Fibroblast of lung (primary cell): ENCODE measurements at regions not wholly inside any gene's neighbourhood (a gene's known extent, or its start where the extent isn't known, plus 50 kb on each side); places are given as distances from the start of the nearest gene placed in this dataset.
"Not testable (repeated sequence)": the region's sequence is repeated elsewhere in the genome, so short reads cannot be mapped to it uniquely, and the experiment has no call there.

ENCODE experiments used
- DNase-seq, 2 donors: peaks; one replicate each; pipeline versions ENCODE4 v3.0.0 to v3.0.0-alpha.2; 2010; ENCODE audit warnings: low read depth in 2 of 2
- H2AFZ ChIP-seq: 2 replicates; pipeline ENCODE4 v1.5.1; 2012; ENCODE audit warnings: low read length, control low read depth, inconsistent platforms
- H3K27ac ChIP-seq: 2 replicates; pipeline ENCODE4 v1.5.1; 2011; ENCODE audit warnings: low read length, control low read depth; ENCODE audit not compliant: insufficient read depth
- H3K27me3 ChIP-seq: 2 replicates; pipeline ENCODE4 v1.5.1; 2011; ENCODE audit warnings: mild to moderate bottlenecking, low read length; ENCODE audit not compliant: control insufficient read depth, insufficient read depth
- H3K36me3 ChIP-seq: 2 replicates; pipeline ENCODE4 v1.5.1; 2011; ENCODE audit warnings: low read length; ENCODE audit not compliant: control insufficient read depth, insufficient read depth
- H3K4me1 ChIP-seq: 2 replicates; pipeline ENCODE4 v1.5.1; 2011; ENCODE audit warnings: low read length; ENCODE audit not compliant: control insufficient read depth, insufficient read depth; ENCODE audit errors: extremely low read depth
- H3K4me2 ChIP-seq: 2 replicates; pipeline ENCODE4 v1.5.1; 2011; ENCODE audit warnings: low read length, control low read depth; ENCODE audit not compliant: insufficient read depth; ENCODE audit errors: extremely low read depth
- H3K4me3 ChIP-seq, 4 experiments: fragments of 200-600 bp in 1 of 4; sonication (generic) in 1 of 4; replicated peaks in 1 of 4; 2 replicates each; pipeline ENCODE4 v1.5.1; 2011 to 2016; ENCODE audit warnings: low read length in 4 of 4, low read depth in 3 of 4, mild to moderate bottlenecking in 3 of 4, control low read depth in 2 of 4, inconsistent platforms in 1 of 4, mixed read lengths in 1 of 4; ENCODE audit not compliant: insufficient read depth in 1 of 4; ENCODE audit errors: control extremely low read depth in 1 of 4
- H3K79me2 ChIP-seq: 2 replicates; pipeline ENCODE4 v1.5.1; 2012; ENCODE audit warnings: mild to moderate bottlenecking, low read length, inconsistent platforms; ENCODE audit not compliant: control insufficient read depth, insufficient read depth
- H3K9ac ChIP-seq: 2 replicates; pipeline ENCODE4 v1.5.1; 2011; ENCODE audit warnings: mild to moderate bottlenecking, low read length, control low read depth; ENCODE audit not compliant: insufficient read depth
- H3K9me3 ChIP-seq: 2 replicates; pipeline ENCODE4 v1.5.1; 2012; ENCODE audit warnings: low read depth, low read length; ENCODE audit not compliant: control insufficient read depth, insufficient read depth
- H4K20me1 ChIP-seq: 2 replicates; pipeline ENCODE4 v1.5.1; 2011; ENCODE audit warnings: low read length; ENCODE audit not compliant: control insufficient read depth, insufficient read depth; ENCODE audit errors: extremely low read depth
- EZH2 ChIP-seq: IDR thresholded peaks from 2 replicates; pipeline ENCODE4 v1.5.1; 2012; ENCODE audit warnings: low read length, control low read depth, mild to moderate bottlenecking; ENCODE audit errors: missing control alignments
- TF ChIP-seq, protein P1 (sequence below), 2 donors: IDR thresholded peaks in 1 of 2; conservative IDR thresholded peaks in 1 of 2; 1 replicate in 1 of 2; 2 replicates in 1 of 2; pipeline ENCODE4 v1.5.1; 2011 to 2012; ENCODE audit warnings: low read length in 2 of 2, control low read depth in 1 of 2, inconsistent platforms in 1 of 2, low read depth in 1 of 2, mild to moderate bottlenecking in 1 of 2

GRCh38 chr2:220767591-220768255, 804.4 kb downstream of the EPHA4 start:
- no peaks in the 10 kb centered on the region for H3K36me3 ChIP-seq
- no peak overlapping the region for H3K9ac ChIP-seq
- H3K27ac ChIP-seq, result no peak overlapping the region
- no peaks in the 10 kb centered on the region for H4K20me1 ChIP-seq
- H3K4me3 ChIP-seq, result no peak overlapping the region
- no peaks in the 10 kb centered on the region for H3K27me3 ChIP-seq
- no peak overlapping the region for H2AFZ ChIP-seq
- no peaks in the 10 kb centered on the region for H3K79me2 ChIP-seq
- no peak for DNase-seq
- no peaks in the 10 kb centered on the region for H3K9me3 ChIP-seq
- no peaks in the 10 kb centered on the region for H3K4me1 ChIP-seq
- H3K4me2 ChIP-seq, result no peak overlapping the region
- TF ChIP-seq, protein P1, sequence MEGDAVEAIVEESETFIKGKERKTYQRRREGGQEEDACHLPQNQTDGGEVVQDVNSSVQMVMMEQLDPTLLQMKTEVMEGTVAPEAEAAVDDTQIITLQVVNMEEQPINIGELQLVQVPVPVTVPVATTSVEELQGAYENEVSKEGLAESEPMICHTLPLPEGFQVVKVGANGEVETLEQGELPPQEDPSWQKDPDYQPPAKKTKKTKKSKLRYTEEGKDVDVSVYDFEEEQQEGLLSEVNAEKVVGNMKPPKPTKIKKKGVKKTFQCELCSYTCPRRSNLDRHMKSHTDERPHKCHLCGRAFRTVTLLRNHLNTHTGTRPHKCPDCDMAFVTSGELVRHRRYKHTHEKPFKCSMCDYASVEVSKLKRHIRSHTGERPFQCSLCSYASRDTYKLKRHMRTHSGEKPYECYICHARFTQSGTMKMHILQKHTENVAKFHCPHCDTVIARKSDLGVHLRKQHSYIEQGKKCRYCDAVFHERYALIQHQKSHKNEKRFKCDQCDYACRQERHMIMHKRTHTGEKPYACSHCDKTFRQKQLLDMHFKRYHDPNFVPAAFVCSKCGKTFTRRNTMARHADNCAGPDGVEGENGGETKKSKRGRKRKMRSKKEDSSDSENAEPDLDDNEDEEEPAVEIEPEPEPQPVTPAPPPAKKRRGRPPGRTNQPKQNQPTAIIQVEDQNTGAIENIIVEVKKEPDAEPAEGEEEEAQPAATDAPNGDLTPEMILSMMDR (conservative IDR thresholded peaks at IDR 0.05 in 1 of 2, IDR thresholded peaks at IDR 0.05 in 1 of 2; ENCODE audit: low read depth in 1 of 2, low read length in 2 of 2), result no peak
- TF ChIP-seq EZH2, result no peak

DNA sequence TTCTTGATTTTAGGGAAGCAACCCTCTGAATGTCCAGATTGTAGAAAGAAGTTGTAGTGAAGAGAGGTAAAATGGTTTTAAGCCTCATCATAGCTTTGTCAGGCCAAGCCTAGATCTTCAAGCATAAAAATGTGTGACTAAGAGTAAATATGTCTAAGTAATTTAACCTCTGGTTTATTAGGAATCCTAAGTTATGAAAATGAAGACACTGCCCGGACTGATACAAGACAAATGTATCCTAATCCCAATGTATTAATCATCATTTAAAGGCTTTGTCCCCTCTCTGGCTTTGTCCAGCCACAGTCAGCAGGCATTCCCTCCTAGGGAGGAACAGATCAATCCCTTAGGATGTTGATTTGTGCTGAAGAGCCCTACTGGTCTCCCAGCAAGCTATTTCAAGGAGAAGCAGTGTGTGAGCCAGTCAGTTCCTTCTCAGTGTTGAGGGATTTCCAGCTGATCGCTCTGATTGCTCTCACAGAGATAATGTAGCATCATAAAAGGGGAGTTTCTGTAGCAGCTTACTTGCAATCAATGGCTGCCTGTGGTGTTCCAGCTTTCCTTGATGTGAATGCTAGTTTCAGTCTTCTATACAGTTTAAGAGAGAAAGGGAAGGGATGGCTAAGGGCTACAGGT, 796.1 kb downstream of the EPHA4 start:
- no peak for TF ChIP-seq EZH2
- TF ChIP-seq, protein P1 (conservative IDR thresholded peaks at IDR 0.05 in 1 of 2, IDR thresholded peaks at IDR 0.05 in 1 of 2; ENCODE audit: low read depth in 1 of 2, low read length in 2 of 2), result no peak
- Histone ChIP-seq H3K4me3 (no peak overlapping the region), H3K9ac (no peak overlapping the region), H4K20me1 (no peaks in the 10 kb centered on the region), H3K27ac (no peak overlapping the region), H3K79me2 (no peaks in the 10 kb centered on the region), H3K9me3 (no peaks in the 10 kb centered on the region), H3K4me1 (peaks cover 2% of the 10 kb centered on the region), H3K36me3 (no peaks in the 10 kb centered on the region), H3K27me3 (no peaks in the 10 kb centered on the region), H2AFZ (no peak overlapping the region), H3K4me2 (no peak overlapping the region)
- DNase-seq, result peak in 1 of 2 donors; percentile 58

GRCh38 chr2:220779076-220779475, 793.0 kb downstream of the EPHA4 start:
- not testable (repeated sequence) for H2AFZ ChIP-seq, H3K9me3 ChIP-seq, H3K4me2 ChIP-seq, H3K4me3 ChIP-seq, H3K27ac ChIP-seq, H3K27me3 ChIP-seq, H3K9ac ChIP-seq, H4K20me1 ChIP-seq, H3K4me1 ChIP-seq, H3K79me2 ChIP-seq, H3K36me3 ChIP-seq
- DNase-seq, result peak in 1 of 2 donors; percentile 54
